ENCODE measurements at regions not wholly inside any gene's neighbourhood (a gene's known extent, or its start where the extent isn't known, plus 50 kb on each side); places are given as distances from the start of the nearest gene placed in this dataset.

DNA sequence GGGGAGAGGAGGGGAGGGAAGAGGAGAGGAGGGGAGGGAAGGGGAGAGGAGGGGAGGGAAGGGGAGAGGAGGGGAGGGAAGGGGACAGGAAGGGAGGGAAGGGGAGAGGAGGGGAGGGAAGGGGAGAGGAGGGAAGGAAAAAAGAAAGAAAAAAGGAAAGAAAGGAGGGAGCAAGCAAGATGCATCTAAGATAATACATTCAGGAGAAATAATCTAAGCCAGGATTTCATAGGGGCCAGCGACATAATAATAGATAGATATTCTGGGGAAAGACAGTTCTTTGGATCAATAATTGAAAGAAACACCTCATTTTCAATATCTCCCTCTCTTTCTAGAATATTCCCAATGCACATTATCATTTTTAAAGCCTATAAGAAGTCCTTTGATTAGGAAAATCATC, 328.9 kb upstream of the ID2 start:
- no peak overlapping the region for H3K9ac ChIP-seq (ENCODE audit: low read depth, low read length, poor library complexity)
- no peaks in the 10 kb centered on the region for H3K36me3 ChIP-seq (replicated peaks in 1 of 2; ENCODE audit: control insufficient read depth in 2 of 2, insufficient read depth in 2 of 2, low read length in 2 of 2)
- H2BK12ac ChIP-seq (ENCODE audit: low read length), result no peak overlapping the region
- no peak overlapping the region for H2AFZ ChIP-seq (ENCODE audit: low read length)
- H2AK5ac ChIP-seq (ENCODE audit: low read depth, low read length), result no peak overlapping the region
- H3K4me3 ChIP-seq (ENCODE audit: low read length in 2 of 2), result no peak overlapping the region
- no peak overlapping the region for H2BK120ac ChIP-seq (ENCODE audit: low read depth, low read length)
- H3K23ac ChIP-seq (ENCODE audit: low read depth, low read length, poor library complexity), result no peak overlapping the region
- no peak overlapping the region for H4K8ac ChIP-seq (ENCODE audit: low read depth, low read length)
- H3K27ac ChIP-seq (replicated peaks; ENCODE audit: low read length), result no peak overlapping the region
- no peak overlapping the region for H3K4ac ChIP-seq (ENCODE audit: low read length)
- H3K14ac ChIP-seq (ENCODE audit: low read length), result no peak overlapping the region
- H3K4me1 ChIP-seq (ENCODE audit: control insufficient read depth in 2 of 2, insufficient read depth in 1 of 2, low read depth in 1 of 2, low read length in 2 of 2), result no peaks in the 10 kb centered on the region
- no peak overlapping the region for H3K4me2 ChIP-seq (ENCODE audit: insufficient read depth, low read length, poor library complexity, severe bottlenecking)
- no peak overlapping the region for H3K18ac ChIP-seq (ENCODE audit: low read length)
- H3K79me1 ChIP-seq (ENCODE audit: low read depth, low read length), result no peaks in the 10 kb centered on the region
- peaks cover 0 to 6% of the 10 kb centered on the region in 2 donors for H3K9me3 ChIP-seq (replicated peaks in 1 of 2; ENCODE audit: control insufficient read depth in 2 of 2, insufficient read depth in 1 of 2, low read depth in 1 of 2, low read length in 2 of 2)
- H2BK5ac ChIP-seq (ENCODE audit: low read length), result no peak overlapping the region
- WGBS, 2 donors (ENCODE audit: extremely low coverage in 2 of 2, insufficient read length in 2 of 2, insufficient replicate concordance in 1 of 2), result no CpG with 5 or more reads among the region's 1 CpG
- no peak for DNase-seq (ENCODE audit: low spot score)
- H2BK15ac ChIP-seq (ENCODE audit: low read length), result no peak overlapping the region
- no peak overlapping the region for H4K91ac ChIP-seq (ENCODE audit: low read depth, low read length, poor library complexity)
- no peaks in the 10 kb centered on the region for H3K27me3 ChIP-seq (ENCODE audit: control insufficient read depth in 3 of 3, insufficient read depth in 3 of 3, low read depth in 1 of 3, low read length in 3 of 3)

DNA sequence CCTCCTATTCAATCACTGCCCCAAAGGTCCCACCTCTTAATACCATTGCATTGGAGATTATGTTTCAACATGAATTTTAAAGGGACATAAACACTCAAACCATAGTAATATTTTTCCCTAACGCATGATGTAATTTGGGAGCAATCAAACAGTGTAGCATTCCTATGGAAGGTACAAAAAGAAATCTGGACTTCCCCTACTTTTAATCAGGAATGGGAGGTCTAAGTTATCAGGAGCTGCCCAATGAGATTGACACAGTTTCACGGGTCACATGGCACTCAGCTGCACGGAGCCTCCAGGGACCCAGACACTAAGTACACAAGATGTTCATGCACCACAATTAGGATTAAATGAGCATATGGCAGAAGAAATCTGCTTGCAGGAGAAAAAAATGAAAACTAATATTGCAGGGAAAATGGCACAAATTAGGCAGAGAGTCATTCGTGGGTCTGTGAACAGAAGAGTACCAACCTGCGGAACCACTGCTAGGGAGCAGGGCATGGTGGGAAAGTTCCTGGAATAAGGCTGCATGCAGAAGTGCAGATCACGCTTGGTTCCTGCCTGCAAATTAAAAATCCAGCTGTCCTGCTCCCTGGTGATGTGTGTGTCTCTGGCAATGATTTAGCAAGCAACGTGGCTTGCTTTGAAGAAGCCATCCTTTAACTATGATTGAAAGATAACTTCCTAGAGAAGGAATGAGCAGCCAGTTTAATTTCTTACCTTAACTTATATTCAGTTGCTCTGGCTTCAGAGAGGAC, 326.6 kb upstream of the ID2 start:
- Histone ChIP-seq H4K8ac (ENCODE audit: low read depth, low read length) (no peak overlapping the region), H3K9ac (ENCODE audit: low read depth, low read length, poor library complexity) (no peak overlapping the region), H3K23ac (ENCODE audit: low read depth, low read length, poor library complexity) (no peak overlapping the region), H3K79me1 (ENCODE audit: low read depth, low read length) (no peaks in the 10 kb centered on the region), H2BK120ac (ENCODE audit: low read depth, low read length) (no peak overlapping the region), H2AK5ac (ENCODE audit: low read depth, low read length) (no peak overlapping the region), H3K27ac (replicated peaks; ENCODE audit: low read length) (no peak overlapping the region), H2BK5ac (ENCODE audit: low read length) (no peak overlapping the region), H3K36me3 (replicated peaks in 1 of 2; ENCODE audit: control insufficient read depth in 2 of 2, insufficient read depth in 2 of 2, low read length in 2 of 2) (no peaks in the 10 kb centered on the region), H3K27me3 (ENCODE audit: control insufficient read depth in 3 of 3, insufficient read depth in 3 of 3, low read depth in 1 of 3, low read length in 3 of 3) (no peaks in the 10 kb centered on the region), H3K4me2 (ENCODE audit: insufficient read depth, low read length, poor library complexity, severe bottlenecking) (no peak overlapping the region), H3K4me1 (ENCODE audit: control insufficient read depth in 2 of 2, insufficient read depth in 1 of 2, low read depth in 1 of 2, low read length in 2 of 2) (no peaks in the 10 kb centered on the region), H3K9me3 (replicated peaks in 1 of 2; ENCODE audit: control insufficient read depth in 2 of 2, insufficient read depth in 1 of 2, low read depth in 1 of 2, low read length in 2 of 2) (peaks cover 0 to 6% of the 10 kb centered on the region in 2 donors), H2BK15ac (ENCODE audit: low read length) (no peak overlapping the region), H3K4me3 (ENCODE audit: low read length in 2 of 2) (no peak overlapping the region), H2AFZ (ENCODE audit: low read length) (peak overlapping the region; percentile 15), H4K91ac (ENCODE audit: low read depth, low read length, poor library complexity) (no peak overlapping the region), H3K14ac (ENCODE audit: low read length) (no peak overlapping the region), H2BK12ac (ENCODE audit: low read length) (no peak overlapping the region), H3K4ac (ENCODE audit: low read length) (no peak overlapping the region), H3K18ac (ENCODE audit: low read length) (no peak overlapping the region)
- WGBS, 2 donors (ENCODE audit: extremely low coverage in 2 of 2, insufficient read length in 2 of 2, insufficient replicate concordance in 1 of 2), result no CpG with 5 or more reads among the region's 7 CpGs
- DNase-seq (ENCODE audit: low spot score), result no peak

DNA sequence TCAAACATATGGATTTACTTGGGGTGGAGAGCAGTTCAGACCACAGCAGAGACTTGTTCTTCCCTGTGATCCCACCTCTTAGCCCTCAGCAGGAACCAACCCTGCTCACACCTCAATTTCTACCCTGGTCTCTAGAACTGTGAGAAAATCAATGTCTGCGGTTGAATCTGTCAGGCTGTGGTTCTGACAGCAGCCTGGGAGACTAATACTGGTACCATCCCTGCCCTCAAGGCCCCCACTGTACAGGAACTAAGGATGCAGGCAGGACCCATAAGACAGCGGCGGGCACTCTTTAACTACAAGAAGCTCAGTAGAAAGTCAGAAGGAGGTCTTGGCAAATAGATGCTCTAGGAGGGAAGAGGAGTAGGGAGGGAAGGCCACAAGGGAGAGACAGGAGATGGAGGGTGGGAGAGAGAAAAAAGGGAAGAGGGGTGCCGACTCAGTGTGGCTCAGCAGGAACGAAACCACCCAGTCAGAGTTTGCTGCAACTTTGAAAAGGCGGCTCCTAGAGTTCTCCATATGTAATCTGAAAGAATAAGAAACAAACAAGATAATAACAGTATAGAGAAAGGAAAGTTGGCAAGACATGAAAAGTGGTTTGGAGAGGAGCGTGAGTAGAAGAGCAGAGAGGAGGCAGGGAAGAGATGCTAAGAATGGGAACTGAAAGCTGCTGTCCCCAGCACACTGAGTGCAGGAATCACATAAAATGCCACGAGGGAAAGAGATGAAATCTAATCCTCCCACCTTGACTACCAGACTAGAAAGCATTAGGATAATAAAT, 323.9 kb upstream of the ID2 start:
- DNase-seq (ENCODE audit: low spot score), result no peak
- Histone ChIP-seq H3K14ac (ENCODE audit: low read length) (no peak overlapping the region), H3K27ac (replicated peaks; ENCODE audit: low read length) (no peak overlapping the region), H2BK12ac (ENCODE audit: low read length) (no peak overlapping the region), H3K27me3 (ENCODE audit: control insufficient read depth in 3 of 3, insufficient read depth in 3 of 3, low read depth in 1 of 3, low read length in 3 of 3) (no peaks in the 10 kb centered on the region), H3K4me3 (ENCODE audit: low read length in 2 of 2) (no peak overlapping the region), H3K4me2 (ENCODE audit: insufficient read depth, low read length, poor library complexity, severe bottlenecking) (no peak overlapping the region), H2BK5ac (ENCODE audit: low read length) (no peak overlapping the region), H4K8ac (ENCODE audit: low read depth, low read length) (no peak overlapping the region), H3K79me1 (ENCODE audit: low read depth, low read length) (no peaks in the 10 kb centered on the region), H2AK5ac (ENCODE audit: low read depth, low read length) (no peak overlapping the region), H3K4me1 (ENCODE audit: control insufficient read depth in 2 of 2, insufficient read depth in 1 of 2, low read depth in 1 of 2, low read length in 2 of 2) (peaks cover 0 to 2% of the 10 kb centered on the region in 2 donors), H3K23ac (ENCODE audit: low read depth, low read length, poor library complexity) (no peak overlapping the region), H2BK120ac (ENCODE audit: low read depth, low read length) (no peak overlapping the region), H3K9me3 (replicated peaks in 1 of 2; ENCODE audit: control insufficient read depth in 2 of 2, insufficient read depth in 1 of 2, low read depth in 1 of 2, low read length in 2 of 2) (peaks cover 0 to 8% of the 10 kb centered on the region in 2 donors), H3K9ac (ENCODE audit: low read depth, low read length, poor library complexity) (no peak overlapping the region), H2BK15ac (ENCODE audit: low read length) (no peak overlapping the region), H4K91ac (ENCODE audit: low read depth, low read length, poor library complexity) (no peak overlapping the region), H3K18ac (ENCODE audit: low read length) (no peak overlapping the region), H3K4ac (ENCODE audit: low read length) (no peak overlapping the region), H3K36me3 (replicated peaks in 1 of 2; ENCODE audit: control insufficient read depth in 2 of 2, insufficient read depth in 2 of 2, low read length in 2 of 2) (no peaks in the 10 kb centered on the region), H2AFZ (ENCODE audit: low read length) (peak overlapping the region; percentile 1)
- no CpG with 5 or more reads among the region's 8 CpGs for WGBS, 2 donors (ENCODE audit: extremely low coverage in 2 of 2, insufficient read length in 2 of 2, insufficient replicate concordance in 1 of 2)

DNA sequence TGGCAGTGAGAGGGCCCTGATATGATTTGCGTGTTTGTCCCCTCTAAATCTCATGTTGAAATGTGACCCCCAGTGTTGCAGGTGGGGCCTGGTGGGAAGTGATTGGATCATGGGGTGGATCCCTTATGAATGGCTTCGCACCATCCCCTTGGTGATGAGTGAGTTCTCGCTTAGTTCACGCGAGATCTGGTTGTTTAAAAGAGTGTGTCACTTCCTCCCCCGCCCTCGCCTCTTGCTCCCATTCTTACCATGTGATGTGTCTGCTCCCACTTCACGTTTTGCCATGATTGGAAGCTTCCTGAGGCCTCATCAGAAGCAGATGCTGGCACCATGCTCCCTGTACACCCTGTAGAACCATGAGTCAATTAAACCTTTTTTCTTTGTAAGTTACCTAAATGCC, 319.9 kb upstream of the ID2 start:
- no peak overlapping the region for H4K91ac ChIP-seq (ENCODE audit: low read depth, low read length, poor library complexity)
- H3K36me3 ChIP-seq (replicated peaks in 1 of 2; ENCODE audit: control insufficient read depth in 2 of 2, insufficient read depth in 2 of 2, low read length in 2 of 2), result no peaks in the 10 kb centered on the region
- no CpG with 5 or more reads among the region's 8 CpGs for WGBS, 2 donors (ENCODE audit: extremely low coverage in 2 of 2, insufficient read length in 2 of 2, insufficient replicate concordance in 1 of 2)
- H2AFZ ChIP-seq (ENCODE audit: low read length), result peak overlapping the region; percentile 39
- H3K23ac ChIP-seq (ENCODE audit: low read depth, low read length, poor library complexity), result no peak overlapping the region
- no peak overlapping the region for H3K9ac ChIP-seq (ENCODE audit: low read depth, low read length, poor library complexity)
- no peak overlapping the region for H2BK15ac ChIP-seq (ENCODE audit: low read length)
- H3K4ac ChIP-seq (ENCODE audit: low read length), result no peak overlapping the region
- peak overlapping the region; percentile 22 for H2AK5ac ChIP-seq (ENCODE audit: low read depth, low read length)
- H4K8ac ChIP-seq (ENCODE audit: low read depth, low read length), result no peak overlapping the region
- H3K79me1 ChIP-seq (ENCODE audit: low read depth, low read length), result no peaks in the 10 kb centered on the region
- no peak overlapping the region for H2BK5ac ChIP-seq (ENCODE audit: low read length)
- H3K4me1 ChIP-seq (ENCODE audit: control insufficient read depth in 2 of 2, insufficient read depth in 1 of 2, low read depth in 1 of 2, low read length in 2 of 2), result peaks cover 0 to 2% of the 10 kb centered on the region in 2 donors
- H3K9me3 ChIP-seq (replicated peaks in 1 of 2; ENCODE audit: control insufficient read depth in 2 of 2, insufficient read depth in 1 of 2, low read depth in 1 of 2, low read length in 2 of 2), result peaks cover 0 to 4% of the 10 kb centered on the region in 2 donors
- H3K14ac ChIP-seq (ENCODE audit: low read length), result no peak overlapping the region
- no peak overlapping the region for H3K27ac ChIP-seq (replicated peaks; ENCODE audit: low read length)
- no peak overlapping the region for H3K18ac ChIP-seq (ENCODE audit: low read length)
- H2BK120ac ChIP-seq (ENCODE audit: low read depth, low read length), result no peak overlapping the region
- no peaks in the 10 kb centered on the region for H3K27me3 ChIP-seq (ENCODE audit: control insufficient read depth in 3 of 3, insufficient read depth in 3 of 3, low read depth in 1 of 3, low read length in 3 of 3)
- no peak overlapping the region for H2BK12ac ChIP-seq (ENCODE audit: low read length)
- no peak overlapping the region for H3K4me2 ChIP-seq (ENCODE audit: insufficient read depth, low read length, poor library complexity, severe bottlenecking)
- no peak overlapping the region for H3K4me3 ChIP-seq (ENCODE audit: low read length in 2 of 2)
- no peak for DNase-seq (ENCODE audit: low spot score)

Data from neuronal stem cell (in vitro differentiated cells).